ENCODE measurements at regions not wholly inside any gene's neighbourhood (a gene's known extent, or its start where the extent isn't known, plus 50 kb on each side); places are given as distances from the start of the nearest gene placed in this dataset.

DNA sequence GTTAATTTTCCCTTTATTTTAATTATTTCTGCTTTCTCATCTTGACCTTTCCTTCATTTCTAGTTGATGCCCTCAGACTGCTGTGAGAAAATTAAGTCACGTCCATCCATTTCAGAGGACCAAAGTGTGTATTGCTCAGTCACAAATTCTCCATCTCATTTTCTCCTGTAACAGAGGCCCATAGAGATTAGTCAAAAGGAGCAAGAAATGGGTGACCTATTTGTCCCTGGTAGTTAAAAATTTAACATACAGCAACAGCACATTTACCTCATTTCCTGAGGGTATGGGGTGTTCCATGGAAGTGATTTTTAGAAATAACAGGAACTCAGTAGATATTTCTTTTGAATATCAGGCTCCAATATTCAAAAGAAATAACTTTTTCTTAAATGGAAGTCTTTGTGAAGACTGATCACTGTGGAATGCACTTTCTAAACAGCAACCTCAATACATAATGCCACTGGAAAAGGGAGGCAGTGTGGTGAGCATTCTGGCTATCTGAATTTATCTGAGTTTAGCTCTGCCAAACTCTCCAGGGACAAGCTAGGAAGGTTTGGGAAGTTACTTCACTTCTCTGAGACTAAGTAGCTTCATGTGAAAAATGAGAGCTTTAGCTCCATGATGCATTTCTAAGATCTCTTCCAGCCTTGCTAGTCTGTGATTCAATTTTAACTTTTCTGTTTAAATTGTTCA is 808.2 kb downstream of the SQOR start:
- DNase-seq, result no peak

DNA sequence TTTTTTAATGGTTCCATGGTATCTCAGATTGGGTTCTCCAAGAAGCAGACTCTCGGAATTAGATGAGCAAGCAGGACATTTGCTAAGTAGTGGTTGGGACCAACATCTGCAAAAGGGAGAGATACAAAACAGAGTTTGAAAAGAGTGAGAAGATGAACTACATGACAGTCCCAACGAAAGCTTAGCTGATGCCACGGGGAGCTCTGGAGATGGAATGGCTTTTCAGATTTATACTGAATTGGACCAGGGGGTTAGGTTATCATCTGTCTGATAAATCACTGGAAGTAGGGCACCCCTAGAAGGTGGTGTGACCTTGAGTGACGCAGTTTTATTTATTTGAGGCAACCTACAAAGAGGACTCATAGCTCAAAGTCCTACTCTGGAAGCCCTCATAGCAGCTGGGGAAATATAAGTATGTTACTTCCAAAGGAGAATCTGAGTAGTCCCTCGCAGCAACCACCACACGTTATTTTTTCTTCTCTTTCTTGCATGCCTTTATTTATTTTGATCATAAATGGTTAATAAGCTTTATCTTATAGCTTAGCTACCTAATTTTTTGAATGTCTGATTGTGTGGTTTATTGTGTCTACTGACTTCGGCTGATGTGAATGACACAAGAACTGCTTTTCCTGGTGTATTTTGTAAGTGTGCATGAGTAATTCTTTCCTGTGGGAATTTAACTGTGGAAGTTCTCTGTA is 815.4 kb downstream of the SQOR start:
- no peak for DNase-seq

- no peak for DNase-seq
Observed at GRCh38 chr15:46450810-46451182, 816.0 kb downstream of the SQOR start.

DNA sequence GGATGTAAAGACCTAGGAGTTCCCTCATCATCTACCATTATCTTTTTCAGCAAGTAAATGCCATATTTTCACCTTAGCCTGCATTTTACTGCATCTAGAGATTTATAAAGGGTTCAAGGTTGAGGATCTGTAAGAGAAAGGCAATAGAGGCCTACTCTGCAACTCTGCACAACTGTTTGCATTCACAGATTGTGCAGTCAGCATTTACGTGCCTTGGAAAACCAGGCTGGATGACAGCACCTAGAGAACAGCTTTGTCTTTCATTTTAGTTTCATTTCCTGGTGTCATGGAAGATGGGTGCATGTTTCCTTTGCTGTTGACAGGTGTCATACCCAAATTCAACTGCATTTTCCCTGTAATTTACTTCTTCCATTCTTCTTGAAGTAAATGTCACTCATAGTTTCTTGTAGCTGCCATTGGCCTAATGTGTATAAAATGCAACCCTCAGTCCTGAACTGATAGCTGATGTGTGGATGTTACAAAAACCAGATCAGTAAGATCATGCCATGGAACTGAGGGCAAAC is 817.5 kb downstream of the SQOR start:
- no peak for DNase-seq

DNA sequence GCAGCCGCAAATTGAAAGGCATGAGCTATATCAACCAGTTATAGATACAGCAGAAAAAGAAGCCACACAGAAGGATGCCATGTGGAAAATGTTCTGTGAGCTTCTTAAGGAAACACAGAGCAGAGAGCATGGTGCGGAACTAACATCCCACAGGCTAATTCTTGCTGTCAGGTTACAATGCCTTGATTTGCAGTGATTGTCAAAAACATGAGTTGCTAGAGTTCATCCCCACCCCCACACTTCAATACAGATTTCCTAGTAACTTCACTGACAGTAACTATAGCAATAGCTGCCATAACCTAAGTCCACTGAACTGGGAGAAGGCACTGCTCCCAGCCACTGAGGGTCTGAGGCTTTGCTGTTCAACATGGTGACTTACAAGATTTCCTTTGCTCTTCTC is 821.6 kb downstream of the SQOR start:
- DNase-seq, result no peak

DNA sequence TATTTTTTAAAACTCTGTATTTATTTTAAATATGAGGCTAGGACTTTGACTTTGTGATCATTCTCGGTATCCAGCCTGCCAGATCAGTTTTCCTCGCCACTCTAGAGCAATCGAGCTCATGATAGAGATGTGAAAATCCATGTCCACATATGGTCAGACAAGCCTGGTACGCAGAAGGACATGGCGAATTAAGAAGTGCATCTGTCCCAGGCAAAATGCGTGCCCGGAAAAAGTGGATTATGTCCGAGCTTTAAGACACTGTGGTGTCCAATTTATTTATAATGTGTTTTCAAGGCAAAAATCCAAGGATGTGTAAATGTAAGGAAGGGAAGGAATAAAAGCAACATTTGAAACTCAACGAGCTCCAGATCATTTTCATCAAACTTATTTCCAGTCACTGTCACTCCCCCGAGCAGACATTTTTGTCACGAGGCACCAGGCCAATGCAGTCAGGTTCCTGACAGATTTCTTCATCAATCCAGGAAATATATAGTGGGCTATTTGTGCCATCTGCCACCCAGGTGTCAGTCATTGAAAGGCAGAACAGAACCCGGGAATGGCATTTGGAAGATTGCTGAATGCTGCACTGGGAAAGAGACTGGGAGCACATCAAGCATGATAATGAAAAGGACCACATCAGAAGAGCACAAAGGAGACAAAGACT is 825.7 kb downstream of the SQOR start:
- DNase-seq, result no peak

- no peak for DNase-seq
Observed at GRCh38 chr15:46461416-46461815, 826.6 kb downstream of the SQOR start.

DNA sequence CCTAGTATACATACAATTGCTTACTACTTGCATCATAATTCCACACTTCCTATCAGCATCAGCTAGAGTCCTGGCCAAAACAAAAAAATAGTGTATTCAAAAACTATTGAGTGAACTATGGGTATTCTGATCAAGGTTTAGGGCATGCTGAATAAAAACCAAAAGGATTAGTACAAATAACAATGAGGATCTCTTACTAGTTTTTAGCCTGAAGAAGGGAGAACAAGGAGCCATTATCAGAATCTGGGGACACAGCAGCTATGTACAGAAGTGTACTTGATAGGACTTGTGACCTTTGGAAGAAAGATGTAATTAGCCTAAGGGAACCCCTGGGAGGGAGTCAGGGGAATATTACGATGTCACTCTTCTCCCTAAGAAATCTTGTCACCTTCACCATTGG is 832.2 kb downstream of the SQOR start:
- no peak for DNase-seq

DNA sequence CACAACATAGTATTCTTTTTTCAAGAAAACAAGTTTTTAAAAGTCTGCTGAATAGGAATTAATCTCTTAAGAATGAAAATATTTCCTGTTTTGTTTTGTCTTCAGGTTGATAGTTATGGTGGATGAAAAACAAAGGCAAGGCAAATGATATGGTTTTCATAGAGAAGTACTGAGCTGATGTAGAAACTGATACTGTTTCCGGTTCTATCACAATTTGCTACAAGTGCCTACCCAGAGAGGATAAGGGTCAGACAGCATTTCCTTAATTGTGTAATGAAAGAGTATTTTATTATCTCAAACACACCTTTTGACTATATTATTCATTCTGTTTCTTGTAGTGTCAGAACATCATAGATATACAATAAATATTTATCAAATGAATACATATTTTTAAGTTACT is 836.3 kb downstream of the SQOR start:
- no peak for DNase-seq

DNA sequence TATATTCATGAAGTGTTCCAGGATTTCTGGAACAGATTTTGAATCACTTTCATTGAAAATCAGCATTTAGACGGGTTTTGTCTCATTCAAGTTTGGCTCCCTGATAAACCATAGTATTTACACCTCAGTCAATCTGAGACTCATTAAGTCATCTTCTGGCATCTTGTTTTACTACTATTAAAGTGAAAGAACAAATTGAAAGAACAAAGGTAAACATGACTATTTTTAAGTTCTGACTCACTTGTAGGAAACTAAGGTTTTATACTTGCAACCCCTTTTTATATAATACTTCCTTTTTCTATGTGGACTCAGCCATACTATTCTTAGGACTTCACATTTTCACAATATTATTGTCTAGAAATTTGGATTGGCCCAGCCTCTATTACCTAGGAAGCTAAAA is 854.4 kb downstream of the SQOR start:
- no peak for DNase-seq

- no peak for DNase-seq
Observed at GRCh38 chr15:46496491-46497115, 861.8 kb downstream of the SQOR start.

DNA sequence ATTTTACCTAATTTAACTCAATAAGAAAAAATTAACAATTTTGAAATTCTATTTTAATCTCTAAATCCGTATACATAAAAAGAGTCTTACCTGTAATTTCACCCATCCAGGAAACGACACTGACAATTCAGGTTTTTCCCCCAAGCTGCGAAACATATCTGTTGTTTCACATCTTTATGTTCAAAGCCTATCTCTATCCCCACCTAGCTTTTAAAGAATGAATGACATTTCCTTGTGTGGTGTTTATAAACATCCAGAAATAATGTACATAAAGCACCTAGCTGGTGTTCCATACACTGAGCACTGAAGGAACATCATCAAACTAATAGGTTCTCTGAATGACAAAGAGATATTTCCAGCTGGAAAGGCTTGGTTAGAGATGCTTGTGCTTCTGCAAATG is 867.8 kb downstream of the SQOR start:
- DNase-seq, result no peak

GRCh38 chr15:46518381-46518780 is 883.6 kb downstream of the SQOR start:
- DNase-seq, result no peak

DNA sequence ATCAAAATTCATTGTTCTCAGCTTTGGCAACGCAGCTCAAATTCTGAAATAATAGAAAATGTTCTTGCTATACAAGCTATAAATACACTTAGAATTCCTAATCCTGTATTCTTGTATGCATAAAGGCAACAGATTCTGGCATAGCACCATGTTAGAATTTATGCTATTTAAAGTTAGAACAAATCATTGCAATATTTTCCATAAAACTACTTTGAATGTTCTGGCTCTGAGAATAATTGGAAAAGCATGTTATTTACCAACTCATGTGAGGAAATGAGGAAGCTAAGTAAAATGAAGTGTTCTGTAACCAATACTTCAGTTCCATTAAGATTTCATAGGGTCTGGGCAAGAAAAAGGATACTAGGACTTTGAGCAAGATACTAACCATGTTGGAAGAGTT is 888.9 kb downstream of the SQOR start:
- no peak for DNase-seq

GRCh38 chr15:46525984-46526725 is 891.3 kb downstream of the SQOR start:
- no peak for DNase-seq

GRCh38 chr15:46526726-46527110 is 891.9 kb downstream of the SQOR start:
- no peak for DNase-seq

DNA sequence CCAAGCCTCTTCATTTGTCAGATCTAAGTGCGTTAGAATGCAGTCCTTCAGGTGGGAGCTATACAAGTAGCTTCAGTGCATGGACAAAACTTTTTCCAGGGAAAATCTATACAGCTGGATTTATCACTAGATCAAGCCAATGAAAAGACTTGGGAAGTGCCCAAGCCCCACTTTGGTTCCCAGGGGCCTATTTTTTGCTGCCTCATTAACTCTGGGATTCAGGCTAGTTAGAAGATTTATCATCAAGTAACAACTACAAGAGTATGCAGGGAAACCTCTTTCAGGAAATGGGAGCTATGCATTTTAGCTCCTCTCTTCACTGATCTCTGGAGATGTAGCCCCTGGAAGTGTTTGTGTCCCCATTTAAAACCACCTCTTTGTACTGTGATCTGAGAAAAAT is 908.8 kb downstream of the SQOR start:
- DNase-seq, result no peak

DNA sequence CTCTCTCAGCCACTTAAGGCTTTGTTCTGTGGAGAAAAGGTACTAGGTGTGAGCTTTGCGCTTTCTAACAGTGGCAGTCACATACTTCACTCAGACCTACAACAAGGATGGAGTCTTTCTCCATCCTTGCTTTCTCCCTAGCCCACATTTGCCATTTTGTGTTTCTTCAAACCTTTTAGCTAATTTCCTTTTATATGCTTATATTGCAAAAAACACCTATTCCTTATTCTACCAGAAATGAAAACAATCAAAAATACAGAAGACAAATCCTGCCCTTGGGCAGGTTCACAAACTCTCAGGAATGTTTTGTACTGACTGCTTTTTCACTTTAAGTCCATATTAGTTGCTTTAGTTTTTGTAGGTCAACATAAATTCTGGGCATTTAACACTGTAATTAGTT is 914.2 kb downstream of the SQOR start:
- DNase-seq, result no peak

DNA sequence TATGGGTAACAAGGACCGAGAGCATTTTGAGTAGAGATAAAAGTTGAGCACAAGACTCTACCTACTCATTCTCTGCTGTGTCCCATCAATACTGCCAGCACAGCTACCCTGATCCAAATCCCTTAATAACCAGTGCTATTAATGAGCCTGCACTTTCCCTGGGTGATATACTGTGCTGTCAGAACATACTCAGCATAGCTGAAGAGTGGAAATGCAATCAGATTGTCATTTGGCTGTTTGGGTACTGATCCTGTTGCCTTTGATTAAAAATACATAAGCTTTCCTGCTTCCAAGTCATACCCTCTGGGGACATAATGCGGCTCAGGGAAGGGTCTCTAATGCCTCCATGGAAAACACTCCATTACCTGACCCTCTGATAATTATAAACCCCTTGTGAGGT is 917.5 kb downstream of the SQOR start:
- DNase-seq, result no peak

DNA sequence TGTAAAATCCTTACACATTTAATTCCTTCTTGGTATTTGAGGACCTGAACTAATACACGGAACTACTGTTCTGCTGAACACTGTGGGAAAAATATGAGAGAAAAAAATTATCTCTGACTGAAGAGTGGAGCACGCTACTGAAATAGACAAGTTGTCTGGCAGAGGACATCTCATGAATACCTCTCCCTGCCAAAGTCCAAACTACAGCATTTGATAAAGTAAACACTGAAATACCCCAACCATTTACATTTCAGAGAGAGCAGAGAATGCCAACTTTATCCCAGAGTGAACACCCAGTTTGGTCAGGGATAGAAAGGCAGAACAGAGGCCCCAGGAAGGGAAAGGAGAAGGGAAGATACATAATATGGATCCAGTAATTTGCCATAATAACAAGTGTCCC is 920.7 kb downstream of the SQOR start:
- DNase-seq, result no peak

DNA sequence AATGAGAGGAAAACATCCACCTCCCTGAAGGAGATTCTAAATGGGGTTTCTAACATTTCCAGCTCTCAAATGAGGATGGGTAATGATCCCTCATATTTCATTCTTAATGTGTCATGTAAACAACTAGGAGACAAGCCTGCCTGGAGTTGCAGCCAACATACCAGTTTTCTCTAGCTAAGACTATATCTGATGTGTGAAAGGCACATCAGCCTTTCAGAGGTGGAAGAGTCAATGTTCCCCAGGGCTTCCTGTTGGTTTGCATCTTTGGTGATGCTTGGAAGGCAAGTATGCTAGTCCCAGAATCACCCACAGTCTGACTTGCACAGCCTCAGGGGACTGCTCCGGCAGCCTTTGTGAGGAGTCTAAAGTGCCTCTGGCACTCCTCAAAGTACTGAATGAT is 921.2 kb downstream of the SQOR start:
- DNase-seq, result no peak

- DNase-seq, result no peak
Observed at GRCh38 chr15:46556559-46557379, 921.9 kb downstream of the SQOR start.
